IMR-90 (cell line): ENCODE measurements at regions not wholly inside any gene's neighbourhood (a gene's known extent, or its start where the extent isn't known, plus 50 kb on each side); places are given as distances from the start of the nearest gene placed in this dataset.

Experiments
- ATAC-seq: fragments of 200-7000 bp; cut with Tn5 transposase; 2 replicates; pipeline ENCODE4 v1.9.1; 2020; ENCODE audit warnings: low read depth, mild to moderate bottlenecking, moderate library complexity
- BruUV-seq: library from RNA; stranded (reverse); fragments of 400-500 nt; replicated peaks from 2 replicates; lab custom pipeline; 2021; lab: Mats Ljungman, UMichigan
- CTCF ChIA-PET: fragments of 300-600 bp; formaldehyde crosslinking; extraction: SDS; loops from one replicate; lab custom pipeline; 2021; ENCODE audit warnings: antibody characterized with exemption; lab: Yijun Ruan, JAX
- POLR2A ChIA-PET: fragments of 300-600 bp; sonication (Branson Sonifier 250); formaldehyde crosslinking; loops from one replicate; lab custom pipeline; 2022; ENCODE audit warnings: antibody characterized with exemption; ENCODE audit not compliant: unreplicated experiment; lab: Charles Lee
- DNase-seq: peaks from one replicate; pipeline ENCODE4 v3.0.0; 2013
- H2AFZ ChIP-seq: replicated peaks from 2 replicates; pipeline ENCODE3; 2013; ENCODE audit warnings: low read length, mild to moderate bottlenecking; ENCODE audit not compliant: poor library complexity
- H2AK5ac ChIP-seq: 2 replicates; pipeline ENCODE4 v1.6.1; 2013; ENCODE audit warnings: low read depth, low read length, inconsistent platforms
- H2AK9ac ChIP-seq: replicated peaks from 2 replicates; pipeline ENCODE3; 2013; ENCODE audit warnings: mild to moderate bottlenecking, low read depth, low read length, moderate library complexity; ENCODE audit not compliant: poor library complexity
- H2BK120ac ChIP-seq: 2 replicates; pipeline ENCODE4 v1.6.1; 2013; ENCODE audit warnings: low read depth, low read length, inconsistent platforms
- H2BK15ac ChIP-seq: 3 replicates; pipeline ENCODE4 v1.6.1; 2013; ENCODE audit warnings: low read depth, low read length, inconsistent platforms
- H2BK20ac ChIP-seq: 2 replicates; pipeline ENCODE4 v1.6.1; 2013; ENCODE audit warnings: low read depth, mild to moderate bottlenecking, inconsistent platforms, low read length, moderate library complexity
- H2BK5ac ChIP-seq: 2 replicates; pipeline ENCODE4 v1.6.1; 2013; ENCODE audit warnings: mild to moderate bottlenecking, low read depth, low read length, inconsistent platforms; ENCODE audit not compliant: poor library complexity, severe bottlenecking
- H3K14ac ChIP-seq: replicated peaks from 2 replicates; pipeline ENCODE4 v1.6.1; 2013; ENCODE audit warnings: low read depth, low read length, inconsistent platforms
- H3K18ac ChIP-seq: 2 replicates; pipeline ENCODE4 v1.6.1; 2013; ENCODE audit warnings: low read depth, low read length, control low read depth
- H3K23ac ChIP-seq: 2 replicates; pipeline ENCODE4 v1.6.1; 2013; ENCODE audit warnings: low read depth, low read length, inconsistent platforms
- H3K27ac ChIP-seq: 2 replicates; pipeline ENCODE4 v1.5.1; 2013; ENCODE audit warnings: mild to moderate bottlenecking, control low read depth, low read length; ENCODE audit not compliant: insufficient read depth
- H3K27me3 ChIP-seq: 2 replicates; pipeline ENCODE4 v1.6.1; 2013; ENCODE audit warnings: low read length; ENCODE audit not compliant: control insufficient read depth, insufficient read depth
- H3K36me3 ChIP-seq: 2 replicates; pipeline ENCODE4 v1.6.1; 2013; ENCODE audit warnings: low read length, mixed read lengths; ENCODE audit not compliant: control insufficient read depth, insufficient read depth
- H3K4ac ChIP-seq: 2 replicates; pipeline ENCODE4 v1.6.1; 2013; ENCODE audit warnings: low read depth, low read length, inconsistent platforms
- H3K4me1 ChIP-seq: 2 replicates; pipeline ENCODE4 v1.6.1; 2013; ENCODE audit warnings: low read length, mixed read lengths; ENCODE audit not compliant: control insufficient read depth, insufficient read depth
- H3K4me2 ChIP-seq: 2 replicates; pipeline ENCODE4 v1.6.1; 2013; ENCODE audit warnings: low read depth, mild to moderate bottlenecking, control low read depth, low read length, moderate library complexity
- H3K4me3 ChIP-seq: 2 replicates; pipeline ENCODE4 v1.5.1; 2013; ENCODE audit warnings: low read depth, mild to moderate bottlenecking, control low read depth, low read length, moderate library complexity; ENCODE audit not compliant: insufficient read depth
- H3K56ac ChIP-seq: 2 replicates; pipeline ENCODE4 v1.6.1; 2013; ENCODE audit warnings: low read length, inconsistent platforms; ENCODE audit not compliant: insufficient read depth; ENCODE audit errors: extremely low read depth
- H3K79me1 ChIP-seq, 2 experiments: 2 replicates each; pipeline ENCODE4 v1.6.1; 2013; ENCODE audit warnings: low read length in 2 of 2, inconsistent platforms in 1 of 2, low read depth in 1 of 2
- H3K9ac ChIP-seq: 2 replicates; pipeline ENCODE4 v1.6.1; 2013; ENCODE audit warnings: low read depth, low read length, control low read depth
- H3K9me1 ChIP-seq: 2 replicates; pipeline ENCODE4 v1.6.1; 2013; ENCODE audit warnings: low read length, inconsistent platforms; ENCODE audit not compliant: insufficient read depth
- H3K9me3 ChIP-seq: 2 replicates; pipeline ENCODE4 v1.6.1; 2013; ENCODE audit warnings: low read length; ENCODE audit not compliant: control insufficient read depth, insufficient read depth
- H4K20me1 ChIP-seq: 2 replicates; pipeline ENCODE4 v1.6.1; 2013; ENCODE audit warnings: low read length, inconsistent platforms; ENCODE audit not compliant: insufficient read depth
- H4K5ac ChIP-seq: 2 replicates; pipeline ENCODE4 v1.6.1; 2013; ENCODE audit warnings: mild to moderate bottlenecking, low read depth, low read length, control low read depth
- H4K8ac ChIP-seq, 2 experiments: 2 replicates each; pipeline ENCODE4 v1.6.1; 2013; ENCODE audit warnings: low read depth in 2 of 2, low read length in 2 of 2, control low read depth in 1 of 2, inconsistent platforms in 1 of 2
- H4K91ac ChIP-seq: 2 replicates; pipeline ENCODE4 v1.6.1; 2013; ENCODE audit warnings: low read depth, low read length, inconsistent platforms; ENCODE audit not compliant: insufficient read depth
- MAFK ChIP-seq: IDR thresholded peaks from 2 replicates; pipeline ENCODE4 v1.6.1; 2012; ENCODE audit warnings: low read depth, low read length, improper control_type of control experiment
- POLR2A ChIP-seq: IDR thresholded peaks from 2 replicates; pipeline ENCODE4 v1.6.1; 2012; ENCODE audit warnings: mild to moderate bottlenecking, low read depth, low read length
- whole genome bisulfite sequencing, 2 experiments: methylation state at CpG; one replicate each; pipeline versions ENCODE4 v1.1.5 to v1.1.7; 2013; ENCODE audit warnings: missing lambda C conversion rate in 2 of 2; ENCODE audit not compliant: insufficient read length in 1 of 2; ENCODE audit errors: extremely low coverage in 2 of 2; 5-methylcytosine and 5-hydroxymethylcytosine counted together
- dilution Hi-C: fragments of 300-500 bp; cut with HindIII; formaldehyde crosslinking; loops from one replicate; pipeline ENCODE4 v1.14.3; 2018; ENCODE audit warnings: low sequenced_read_pairs; ENCODE audit not compliant: unreplicated experiment
- in situ Hi-C: fragments of 300-500 bp; cut with MboI; formaldehyde crosslinking; loops from 3 replicates; pipeline ENCODE4 v1.14.3; 2019; ENCODE audit warnings: low sequenced_read_pairs, inconsistent platforms, mixed read lengths
- intact Hi-C: fragments of 100-400 bp; cut with micrococcal nuclease; formaldehyde crosslinking; loops from 2 replicates; pipeline ENCODE4 v1.10.0; 2022
- TF ChIP-seq, protein P1 (sequence below): fragments of 150-350 bp; IDR thresholded peaks from 2 replicates; pipeline ENCODE4 v1.6.1; 2016; ENCODE audit warnings: low read depth, mild to moderate bottlenecking, low read length, moderate library complexity, borderline replicate concordance

DNA sequence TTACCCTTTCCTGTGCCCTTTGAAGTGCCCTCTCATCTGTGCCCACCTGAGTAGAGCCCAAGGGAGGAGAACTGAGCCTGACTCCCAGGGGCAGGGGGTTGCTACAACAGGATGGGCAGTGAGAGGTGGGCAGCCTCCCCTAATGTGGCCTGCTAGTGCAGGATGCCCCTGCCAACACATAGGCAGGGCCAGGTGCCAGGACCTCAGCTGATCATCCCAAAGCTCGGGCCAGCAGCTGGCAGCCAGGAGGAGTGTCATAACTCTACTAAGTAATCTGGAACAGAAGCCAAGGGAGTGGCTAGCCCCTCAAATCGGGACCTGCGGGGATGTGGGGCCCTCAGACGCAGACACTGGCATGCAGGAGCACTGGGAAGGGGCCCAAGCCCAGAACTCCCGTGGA is 208.8 kb upstream of the RAB4A start:
- CTCF ChIA-PET, result no interaction called here
- in situ Hi-C loops, result no loop called here

More for the DNA sequence above, 208.8 kb upstream of the RAB4A start:
- Histone ChIP-seq H2BK120ac (no peak overlapping the region), H3K9ac (no peak overlapping the region), H3K27me3 (peaks cover 29% of the 10 kb centered on the region; the same call in 1 of the 2 replicates), H2AK9ac (no peak overlapping the region), H4K8ac (no peak overlapping the region), H4K20me1 (no peaks in the 10 kb centered on the region), H4K91ac (no peak overlapping the region), H2AFZ (no peak overlapping the region), H3K4me2 (no peak overlapping the region), H2BK15ac (no peak overlapping the region), H2BK5ac (no peak overlapping the region), H3K14ac (no peak overlapping the region), H3K18ac (no peak overlapping the region), H2AK5ac (no peak overlapping the region), H2BK20ac (no peak overlapping the region), H4K5ac (no peak overlapping the region), H3K36me3 (no peaks in the 10 kb centered on the region), H3K79me1 (no peaks in the 10 kb centered on the region), H3K4me1 (peaks cover 4% of the 10 kb centered on the region; the same call in 1 of the 2 replicates), H3K9me3 (no peaks in the 10 kb centered on the region), H3K27ac (no peak overlapping the region), H3K56ac (no peak overlapping the region), H3K4ac (no peak overlapping the region), H3K23ac (no peak overlapping the region), H3K4me3 (no peak overlapping the region), H3K9me1 (no peaks in the 10 kb centered on the region)
- BruUV-seq, result no TSS peak
- dilution Hi-C loops (no loop called here), intact Hi-C loops (no loop called here)
- no peak for TF ChIP-seq MAFK
- TF ChIP-seq, protein P1, sequence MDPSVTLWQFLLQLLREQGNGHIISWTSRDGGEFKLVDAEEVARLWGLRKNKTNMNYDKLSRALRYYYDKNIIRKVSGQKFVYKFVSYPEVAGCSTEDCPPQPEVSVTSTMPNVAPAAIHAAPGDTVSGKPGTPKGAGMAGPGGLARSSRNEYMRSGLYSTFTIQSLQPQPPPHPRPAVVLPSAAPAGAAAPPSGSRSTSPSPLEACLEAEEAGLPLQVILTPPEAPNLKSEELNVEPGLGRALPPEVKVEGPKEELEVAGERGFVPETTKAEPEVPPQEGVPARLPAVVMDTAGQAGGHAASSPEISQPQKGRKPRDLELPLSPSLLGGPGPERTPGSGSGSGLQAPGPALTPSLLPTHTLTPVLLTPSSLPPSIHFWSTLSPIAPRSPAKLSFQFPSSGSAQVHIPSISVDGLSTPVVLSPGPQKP, result no peak
- TF ChIP-seq POLR2A, result no peak
- WGBS, 2 experiments, result no CpG with 5 or more reads among the region's 5 CpGs
- ATAC-seq, result no peak
- POLR2A ChIA-PET, result no interaction called here
- no peak for DNase-seq
